ENCODE measurements at regions not wholly inside any gene's neighbourhood (a gene's known extent, or its start where the extent isn't known, plus 50 kb on each side); places are given as distances from the start of the nearest gene placed in this dataset.
A peak's percentile ranks its signal among the peaks of the same experiment; 100 is the strongest.

DNA sequence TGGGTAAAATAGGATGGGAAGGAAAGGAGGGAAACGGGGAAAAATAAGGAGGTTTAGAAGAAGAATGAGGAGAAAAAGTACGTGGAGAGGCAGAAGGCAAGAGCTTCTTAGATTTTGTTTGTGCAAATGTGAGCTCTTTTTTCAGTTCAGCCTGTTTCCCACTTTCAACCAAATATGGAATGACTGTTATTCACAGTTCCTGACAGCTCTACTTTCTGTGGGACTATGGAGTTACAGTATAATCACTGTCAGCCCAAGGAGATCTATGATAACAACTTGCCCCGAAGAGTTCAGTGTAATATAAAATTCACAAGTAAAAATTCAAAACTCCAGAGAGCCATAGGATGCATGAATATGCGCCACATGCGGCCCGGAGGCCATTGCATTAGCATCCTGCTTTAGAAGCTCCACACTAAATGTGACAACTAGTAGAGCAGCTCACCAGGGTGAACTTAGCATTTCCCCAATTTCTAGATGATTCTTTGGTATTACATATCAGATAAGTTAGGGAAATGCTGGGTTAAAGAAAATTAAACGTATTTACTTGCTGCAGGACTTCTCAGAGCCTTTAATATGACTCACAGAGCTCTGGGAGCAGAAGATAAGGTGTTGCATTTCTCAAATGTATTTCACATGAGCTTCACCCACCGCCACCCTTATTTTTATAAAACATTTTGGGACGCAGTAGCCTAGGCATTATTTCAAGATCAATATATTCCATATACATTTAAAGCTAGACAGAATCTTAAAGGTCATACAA is 234.6 kb downstream of the EBLN2 start:
- DNase-seq (ENCODE audit: low read depth, low spot score) = no peak

DNA sequence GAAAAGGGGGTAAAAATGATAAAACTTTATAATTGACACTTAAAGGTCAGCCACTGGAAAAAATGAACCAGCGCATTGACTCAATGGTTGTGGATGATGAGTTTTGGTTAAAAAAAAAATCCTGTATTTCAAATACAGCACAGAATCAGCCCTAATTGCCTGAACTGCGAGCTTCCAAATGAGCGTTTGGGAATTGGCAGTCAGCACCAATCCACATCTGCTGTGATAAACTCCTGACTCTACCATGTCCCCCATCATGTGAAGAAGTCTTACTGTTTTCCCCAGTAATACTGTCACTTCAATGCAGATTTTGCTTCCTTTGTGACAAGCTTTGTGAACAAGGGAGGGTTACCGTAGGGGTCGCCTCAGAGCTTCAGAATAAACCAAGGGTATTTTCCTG is 235.4 kb downstream of the EBLN2 start:
- DNase-seq (ENCODE audit: low read depth, low spot score) = no peak

- DNase-seq (ENCODE audit: low read depth, low spot score) = no peak
These were observed 237.1 kb downstream of the EBLN2 start for GRCh38 chr3:73298243-73299183.

GRCh38 chr3:73299184-73299691 is 237.8 kb downstream of the EBLN2 start:
- DNase-seq (ENCODE audit: low read depth, low spot score) = no peak

DNA sequence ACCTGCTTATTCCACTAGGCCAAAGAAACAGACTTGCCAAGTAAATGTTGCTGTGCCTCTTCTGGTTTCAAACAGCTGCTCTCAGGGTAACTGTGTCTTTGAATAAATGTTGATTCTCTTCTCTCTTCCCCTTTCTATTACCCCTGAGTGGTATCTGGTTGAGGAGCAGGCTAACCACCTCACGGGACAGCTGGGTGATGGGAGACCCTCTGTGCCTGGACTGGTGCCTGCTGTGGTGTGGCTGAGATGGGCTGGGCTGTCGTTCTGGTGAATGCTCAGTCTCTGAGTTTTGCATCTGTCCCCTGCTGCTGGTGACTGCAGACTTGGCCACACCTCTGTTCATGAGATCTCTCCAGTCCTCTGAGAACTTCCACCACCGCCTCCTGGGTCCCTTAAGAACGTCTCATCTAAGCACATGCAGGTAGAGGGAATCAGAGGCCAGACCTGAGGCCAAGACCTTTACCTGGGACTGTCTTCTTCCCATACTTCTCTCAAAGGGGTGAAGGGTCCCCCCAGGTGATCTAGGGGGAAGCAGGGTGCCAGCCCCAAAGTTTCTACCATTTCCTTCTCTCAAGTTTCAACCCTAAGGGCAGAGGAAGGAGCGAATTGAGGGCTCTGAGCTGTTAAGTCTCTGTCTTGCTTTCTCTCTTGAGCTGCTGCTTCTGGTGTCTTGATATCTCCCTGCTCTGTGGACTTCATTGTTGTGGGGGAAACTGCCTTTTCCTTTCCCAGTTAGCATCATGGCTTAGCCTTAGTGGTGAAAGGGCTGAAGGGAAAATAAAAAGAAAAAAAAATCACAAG is 252.9 kb downstream of the EBLN2 start:
- no peak for DNase-seq (ENCODE audit: low read depth, low spot score)

DNA sequence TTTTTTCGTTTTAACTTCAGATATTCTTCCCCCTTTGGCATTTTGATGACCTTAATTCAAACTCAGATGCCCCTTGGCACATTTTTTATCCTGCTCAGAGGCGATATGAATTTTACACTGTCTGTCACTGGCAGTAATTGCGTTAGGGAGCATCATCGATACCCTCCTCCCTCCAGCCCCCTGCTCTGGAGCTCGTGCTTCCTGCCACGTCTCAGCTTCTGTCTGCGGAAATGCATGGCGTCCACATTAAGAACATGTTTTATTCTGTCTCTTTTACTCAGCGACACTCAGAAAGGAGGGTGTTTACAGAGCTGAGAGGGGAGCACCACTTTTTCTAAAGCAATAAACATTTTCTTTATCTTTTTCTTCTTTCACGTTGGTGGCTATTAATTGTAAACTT is 254.2 kb downstream of the EBLN2 start:
- no peak for DNase-seq (ENCODE audit: low read depth, low spot score)

GRCh38 chr3:73319179-73319769 is 257.8 kb downstream of the EBLN2 start:
- no peak for DNase-seq (ENCODE audit: low read depth, low spot score)

GRCh38 chr3:73321286-73321999 is 260.0 kb downstream of the EBLN2 start:
- no peak for DNase-seq (ENCODE audit: low read depth, low spot score)

GRCh38 chr3:73324203-73325155 is 263.0 kb downstream of the EBLN2 start:
- DNase-seq (ENCODE audit: low read depth, low spot score) = peak; percentile 24

GRCh38 chr3:73326396-73326795 is 264.9 kb downstream of the EBLN2 start:
- DNase-seq (ENCODE audit: low read depth, low spot score) = no peak

DNA sequence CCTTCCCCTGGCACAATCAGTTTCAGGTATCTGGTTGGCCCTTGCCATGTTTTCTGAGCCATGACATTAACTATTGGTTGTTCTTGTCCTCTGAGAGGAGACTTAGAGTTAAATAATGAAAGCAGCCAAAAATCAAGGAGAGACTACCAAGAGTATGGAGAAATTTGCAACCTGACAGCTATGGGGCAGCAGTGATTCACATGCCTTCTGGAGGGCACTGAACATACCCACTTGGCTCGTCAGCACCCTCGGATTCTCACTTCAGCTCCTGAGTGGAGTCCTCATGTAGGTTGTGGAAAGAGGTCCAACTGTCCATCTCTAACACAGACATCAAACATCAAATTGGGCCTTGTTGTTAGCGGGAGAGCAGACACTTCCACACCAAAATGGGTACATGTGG is 265.6 kb downstream of the EBLN2 start:
- no peak for DNase-seq (ENCODE audit: low read depth, low spot score)

Measured in astrocyte of the hippocampus (primary cell).